GM21723 (cell line): ENCODE measurements at regions not wholly inside any gene's neighbourhood (a gene's known extent, or its start where the extent isn't known, plus 50 kb on each side); places are given as distances from the start of the nearest gene placed in this dataset.
"Not testable (repeated sequence)": the region's sequence is repeated elsewhere in the genome, so short reads cannot be mapped to it uniquely, and the experiment has no call there.

ENCODE experiments used
- ATAC-seq: cut with Tn5 transposase; IDR thresholded peaks from one replicate; pipeline ENCODE4 v1.9.1; 2021; ENCODE audit warnings: mild to moderate bottlenecking, moderate library complexity; ENCODE audit not compliant: unreplicated experiment

DNA sequence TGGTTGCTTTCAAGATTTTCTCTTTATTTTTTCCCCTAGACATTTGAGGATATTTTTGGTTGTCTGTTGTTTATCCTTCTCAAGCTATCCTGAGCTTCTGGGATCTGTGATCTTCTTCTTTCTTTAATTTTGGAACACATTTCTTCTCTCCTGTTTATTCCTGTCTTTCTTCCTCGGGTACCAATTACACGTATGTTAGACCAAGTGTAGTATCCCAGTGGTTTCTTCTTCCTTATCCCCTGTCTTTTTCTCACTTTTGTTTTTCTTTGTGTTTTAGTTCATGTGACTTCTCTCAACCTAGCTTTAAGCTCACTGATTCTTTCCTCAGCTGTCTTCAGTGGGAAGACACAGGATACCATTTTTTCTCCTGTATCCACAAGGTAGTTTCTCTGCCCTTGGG is 120.0 kb downstream of the GALR1 start:
- ATAC-seq = no peak

- ATAC-seq = no peak
Measured at GRCh38 chr18:77373730-77374445, 124.2 kb downstream of the GALR1 start.

- ATAC-seq = no peak
Measured at GRCh38 chr18:77374446-77374805, 124.8 kb downstream of the GALR1 start.

DNA sequence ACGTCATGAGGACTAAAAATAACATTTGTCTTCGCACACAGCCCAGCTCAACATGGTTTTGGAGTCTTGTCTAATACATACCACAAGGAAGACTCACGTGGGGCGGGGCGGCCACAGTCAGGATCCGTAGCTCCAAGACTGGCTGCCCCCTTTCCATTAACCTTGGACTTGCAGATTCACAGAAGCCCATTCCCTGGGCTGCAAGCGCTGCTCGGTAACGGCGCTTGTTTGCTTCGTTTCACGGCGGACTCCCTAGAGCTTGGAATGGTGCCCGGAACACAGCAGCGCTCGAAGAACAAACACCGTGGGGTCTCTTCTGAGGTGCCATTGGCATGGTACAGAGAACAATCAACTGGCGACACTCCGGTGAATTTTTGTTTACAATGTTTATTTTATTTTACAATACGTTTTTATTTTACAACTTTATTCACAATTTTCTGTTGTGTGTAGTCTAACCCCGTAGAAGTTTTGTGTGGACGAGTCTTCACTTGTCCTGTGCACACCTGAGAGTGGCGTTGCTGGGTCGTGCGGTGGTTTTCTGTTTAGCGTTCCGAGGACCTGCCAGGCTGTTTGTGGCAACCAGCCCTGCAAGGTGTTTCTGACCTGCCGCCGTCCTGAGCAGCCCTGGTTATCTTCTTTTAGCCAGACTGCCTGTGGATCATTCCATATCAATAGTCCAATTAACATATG is 126.5 kb downstream of the GALR1 start:
- ATAC-seq = no peak

- no peak for ATAC-seq
Measured at GRCh38 chr18:77376733-77377094, 127.1 kb downstream of the GALR1 start.

DNA sequence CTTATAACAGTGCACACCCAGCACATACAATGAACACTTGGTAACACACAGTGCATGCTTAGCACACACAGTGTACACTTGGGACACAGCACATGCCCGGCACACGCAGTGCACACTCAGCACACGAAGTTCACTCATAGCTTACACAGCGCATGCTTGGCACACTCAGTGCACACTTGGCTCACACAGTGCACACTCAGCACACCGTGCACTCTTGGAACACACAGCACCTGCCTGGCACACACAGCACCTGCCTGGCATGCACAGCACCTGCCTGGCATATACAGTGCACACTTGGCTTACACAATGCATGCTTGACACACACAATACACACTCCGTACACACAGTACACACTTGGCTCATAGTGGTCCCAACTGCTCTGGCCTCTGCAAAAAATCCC is 128.2 kb downstream of the GALR1 start:
- no peak for ATAC-seq

GRCh38 chr18:77379976-77380509 is 130.4 kb downstream of the GALR1 start:
- ATAC-seq = no peak

GRCh38 chr18:77380695-77381094 is 131.0 kb downstream of the GALR1 start:
- no peak for ATAC-seq

DNA sequence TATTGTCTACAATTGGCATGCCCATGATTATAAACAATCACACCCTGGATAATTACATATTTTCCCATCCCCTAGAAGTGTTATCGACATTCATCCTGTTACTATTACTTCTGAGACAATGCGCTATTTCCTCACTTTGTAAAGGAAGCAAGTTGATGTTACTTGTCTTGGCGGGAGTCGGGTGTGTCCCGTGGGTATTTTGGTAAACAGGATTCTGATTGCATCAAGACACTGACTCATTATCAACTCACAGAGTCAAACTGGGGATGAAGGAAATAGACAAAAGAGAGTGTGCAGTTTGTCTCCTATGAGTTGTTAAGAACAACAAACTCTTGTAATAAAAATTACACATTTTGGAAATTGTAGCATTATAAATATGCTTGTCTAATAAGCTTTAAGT is 142.7 kb downstream of the GALR1 start:
- ATAC-seq = no peak

DNA sequence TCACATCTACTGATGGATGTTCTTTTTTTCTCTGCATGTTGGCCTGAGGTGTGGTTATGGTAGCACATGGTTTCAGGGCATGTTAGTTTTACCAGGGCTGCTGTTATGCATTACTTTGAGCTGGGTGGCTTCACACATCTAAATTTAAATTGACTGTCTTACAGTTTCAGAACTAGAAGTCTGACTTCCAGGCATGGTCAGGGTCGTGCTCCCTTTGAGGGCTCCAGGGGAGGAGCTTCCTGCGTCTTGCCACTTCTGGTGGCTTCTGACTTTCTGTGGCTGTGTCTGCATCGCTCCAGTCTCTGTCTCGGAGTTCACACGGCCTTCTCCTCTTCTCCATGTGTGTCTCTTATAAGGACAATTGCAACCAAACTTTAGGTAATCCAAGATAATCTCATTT is 143.9 kb downstream of the GALR1 start:
- no peak for ATAC-seq

DNA sequence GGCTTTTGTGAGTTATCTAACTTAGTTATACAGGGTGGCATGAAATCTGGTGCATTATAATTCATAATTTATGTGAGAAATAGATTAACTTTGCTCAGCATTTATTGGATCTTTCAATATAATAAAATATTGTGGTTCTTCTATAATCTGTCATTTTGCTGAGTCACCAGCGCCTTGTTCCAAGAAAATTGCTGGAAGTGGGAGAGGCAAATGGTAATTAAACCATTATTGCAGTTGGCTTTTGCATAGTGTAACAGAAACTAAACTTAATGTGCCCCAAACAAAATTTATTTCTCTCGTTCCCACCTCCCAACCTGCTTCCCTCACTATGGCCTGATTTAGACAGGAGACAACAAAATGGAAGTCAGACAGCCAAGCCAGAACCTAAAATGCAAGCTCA is 146.3 kb downstream of the GALR1 start:
- ATAC-seq = no peak

DNA sequence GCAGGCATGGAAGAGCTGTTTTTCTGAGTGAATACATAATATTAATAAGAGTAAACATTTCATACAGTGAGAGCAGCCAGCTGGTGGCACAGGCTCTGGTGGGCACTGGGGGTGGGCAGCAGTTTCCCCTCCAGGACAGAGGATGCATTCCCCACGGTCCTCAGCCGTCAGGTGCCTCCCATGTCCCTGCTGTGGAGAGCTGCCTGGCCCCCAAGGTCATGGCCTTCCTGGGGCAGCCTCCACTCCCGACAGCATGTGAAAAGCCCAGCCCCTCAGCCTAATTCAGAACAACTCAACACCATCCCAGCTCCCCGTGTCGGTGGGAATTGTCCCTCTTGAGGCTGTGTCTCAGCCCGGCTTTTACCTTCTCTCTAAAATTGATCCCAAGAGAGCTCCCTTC is 147.4 kb downstream of the GALR1 start:
- no peak for ATAC-seq

GRCh38 chr18:77397617-77398016 is 148.0 kb downstream of the GALR1 start:
- no peak for ATAC-seq

DNA sequence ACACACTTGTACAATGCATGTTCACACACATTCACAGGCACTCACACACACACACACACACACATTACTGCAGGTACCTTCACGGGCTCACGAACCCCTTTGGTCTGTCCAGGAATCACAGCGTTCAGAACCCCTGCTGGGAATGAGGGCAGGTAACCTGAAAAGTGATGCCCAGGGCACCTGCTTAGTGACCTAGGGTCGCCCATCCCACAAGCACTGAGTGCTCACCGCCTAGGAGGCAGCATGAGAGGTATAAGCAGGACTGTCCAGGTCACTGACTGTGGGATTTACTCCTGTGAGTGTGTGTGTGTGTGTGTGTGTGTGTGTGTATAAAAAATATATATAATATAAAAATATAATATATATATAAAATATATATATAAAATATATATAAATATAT is 150.9 kb downstream of the GALR1 start:
- no peak for ATAC-seq

- no peak for ATAC-seq
Measured at GRCh38 chr18:77401173-77401572, 151.5 kb downstream of the GALR1 start.

- ATAC-seq = no peak
Measured at GRCh38 chr18:77403969-77404535, 154.4 kb downstream of the GALR1 start.

DNA sequence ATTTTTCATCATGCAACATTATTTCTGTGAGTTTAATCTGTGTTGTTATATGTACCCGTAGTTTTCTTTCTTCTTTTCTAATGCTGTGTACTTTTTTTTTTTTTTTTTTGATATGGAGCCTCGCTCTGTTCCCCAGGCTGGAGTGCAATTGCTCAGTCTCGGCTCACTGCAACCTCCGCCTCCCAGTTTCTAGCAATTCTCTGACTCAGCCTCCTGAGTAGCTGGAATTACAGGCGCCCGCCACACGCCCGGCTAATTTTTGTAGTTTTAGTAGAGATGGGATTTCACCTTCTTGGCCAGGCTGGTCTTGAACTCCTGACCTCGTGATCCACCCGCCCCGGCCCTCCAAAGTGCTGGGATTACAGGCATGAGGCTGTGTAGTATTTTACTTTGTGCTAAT is 155.4 kb downstream of the GALR1 start:
- no peak for ATAC-seq

- ATAC-seq = no peak
Measured at GRCh38 chr18:77407733-77408132, 158.1 kb downstream of the GALR1 start.

DNA sequence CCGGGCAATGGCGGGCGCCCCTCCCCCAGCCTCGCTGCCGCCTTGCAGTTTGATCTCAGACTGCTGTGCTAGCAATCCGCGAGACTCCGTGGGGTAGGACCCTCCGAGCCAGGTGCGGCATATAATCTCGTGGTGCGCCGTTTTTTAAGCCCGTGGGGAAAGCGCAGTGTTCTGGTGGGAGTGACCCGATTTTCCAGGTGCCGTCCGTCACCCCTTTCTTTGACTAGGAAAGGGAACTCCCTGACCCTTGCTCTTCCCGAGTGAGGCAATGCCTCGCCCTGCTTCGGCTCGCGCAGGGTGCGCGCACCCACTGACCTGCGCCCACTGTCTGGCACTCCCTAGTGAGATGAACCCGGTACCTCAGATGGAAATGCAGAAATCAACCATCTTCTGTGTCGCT is 171.9 kb downstream of the GALR1 start:
- not testable (repeated sequence) for ATAC-seq

GRCh38 chr18:77422974-77423867 is 173.6 kb downstream of the GALR1 start:
- no peak for ATAC-seq

DNA sequence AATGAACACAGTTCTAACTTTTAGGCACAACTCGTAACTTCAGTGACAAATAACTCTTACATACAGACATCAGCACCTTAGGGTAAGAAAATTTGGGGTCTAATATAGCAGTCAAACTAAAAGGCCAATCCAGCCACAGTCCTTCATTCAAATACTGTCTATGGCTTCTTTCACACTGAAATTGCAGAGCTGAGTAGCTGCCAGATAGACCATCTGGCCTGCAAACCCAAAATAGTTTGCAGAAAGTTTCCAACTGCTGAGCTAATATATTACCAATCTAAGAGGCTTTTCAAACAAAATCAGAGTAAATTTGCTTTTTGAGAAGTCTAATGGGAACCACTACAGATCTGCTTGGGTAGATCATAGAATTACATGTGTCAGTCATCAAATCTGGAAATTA is 183.4 kb downstream of the GALR1 start:
- ATAC-seq = no peak
